NCI-H1092 (cell line): ENCODE measurements at regions not wholly inside any gene's neighbourhood (a gene's known extent, or its start where the extent isn't known, plus 50 kb on each side); places are given as distances from the start of the nearest gene placed in this dataset.
"Not testable (repeated sequence)": the region's sequence is repeated elsewhere in the genome, so short reads cannot be mapped to it uniquely, and the experiment has no call there.

Source experiments
- DNase-seq: peaks from one replicate; lab custom pipeline; 2025; lab: John Stamatoyannopoulos, UW

- no peak for DNase-seq
These were observed 74.1 kb upstream of the SH3PXD2B start for GRCh38 chr5:172528440-172528839.

GRCh38 chr5:172527559-172527958, 73.2 kb upstream of the SH3PXD2B start:
- DNase-seq: no peak

GRCh38 chr5:172525996-172526360, 71.7 kb upstream of the SH3PXD2B start:
- no peak for DNase-seq

- no peak for DNase-seq
These were observed 71.1 kb upstream of the SH3PXD2B start for GRCh38 chr5:172525307-172525995.

GRCh38 chr5:172524573-172525021, 70.3 kb upstream of the SH3PXD2B start:
- no peak for DNase-seq

GRCh38 chr5:172523146-172523745, 68.9 kb upstream of the SH3PXD2B start:
- DNase-seq: no peak

- no peak for DNase-seq
These were observed 67.1 kb upstream of the SH3PXD2B start for GRCh38 chr5:172521338-172521932.

- no peak for DNase-seq
These were observed 57.6 kb upstream of the SH3PXD2B start for GRCh38 chr5:172511952-172512351.

GRCh38 chr5:172509405-172509781, 55.1 kb upstream of the SH3PXD2B start:
- no peak for DNase-seq

- no peak for DNase-seq
These were observed 54.4 kb upstream of the SH3PXD2B start for GRCh38 chr5:172508471-172509404.

- DNase-seq: not testable (repeated sequence)
These were observed 53.2 kb upstream of the SH3PXD2B start for GRCh38 chr5:172507485-172507884.

- no peak for DNase-seq
These were observed 52.6 kb upstream of the SH3PXD2B start for GRCh38 chr5:172506921-172507320.

GRCh38 chr5:172506251-172506650, 51.9 kb upstream of the SH3PXD2B start:
- DNase-seq: no peak

GRCh38 chr5:172505845-172506244, 51.5 kb upstream of the SH3PXD2B start:
- DNase-seq: no peak

- no peak for DNase-seq
These were observed 51.1 kb upstream of the SH3PXD2B start for GRCh38 chr5:172505403-172505759.

- no peak for DNase-seq
These were observed 50.5 kb upstream of the SH3PXD2B start for GRCh38 chr5:172504701-172505402.

GRCh38 chr5:172503925-172504700, 49.8 kb upstream of the SH3PXD2B start:
- no peak for DNase-seq
